Kidney (tissue), 13 donors: ENCODE measurements at regions not wholly inside any gene's neighbourhood (a gene's known extent, or its start where the extent isn't known, plus 50 kb on each side); places are given as distances from the start of the nearest gene placed in this dataset.
A peak's percentile ranks its signal among the peaks of the same experiment; 100 is the strongest.

Experiments used
- DNase-seq, 5 donors: peaks; one replicate each; pipeline ENCODE4 v3.0.0-alpha.2; 2013 to 2020
- FAIRE-seq: peaks from 2 replicates; lab custom pipeline; 2012; peaks lifted over from hg19 to GRCh38; lab: Jason Lieb, UNC
- H3K27ac ChIP-seq, 2 donors: one replicate each; pipeline ENCODE4 v1.7.0; 2013; ENCODE audit warnings: low read depth in 2 of 2, low read length in 2 of 2, inconsistent platforms in 1 of 2
- H3K27me3 ChIP-seq: one replicate; pipeline ENCODE4 v1.7.1; 2013; ENCODE audit warnings: low read length, inconsistent platforms; ENCODE audit not compliant: control insufficient read depth, insufficient read depth
- H3K36me3 ChIP-seq, 3 donors: one replicate each; pipeline versions ENCODE4 v1.7.0 to v1.7.1; 2013; ENCODE audit warnings: low read length in 3 of 3, control low read depth in 1 of 3, inconsistent platforms in 1 of 3; ENCODE audit not compliant: insufficient read depth in 3 of 3, control insufficient read depth in 2 of 3
- H3K4me1 ChIP-seq, 3 donors: one replicate each; pipeline versions ENCODE4 v1.7.0 to v1.7.1; 2013; ENCODE audit warnings: low read length in 3 of 3, inconsistent platforms in 1 of 3, low read depth in 1 of 3; ENCODE audit not compliant: control insufficient read depth in 2 of 3, insufficient read depth in 2 of 3
- H3K4me3 ChIP-seq, 3 donors: one replicate each; pipeline versions ENCODE4 v1.7.0 to v1.8.1; 2013; ENCODE audit warnings: low read length in 3 of 3, control low read depth in 1 of 3, inconsistent platforms in 1 of 3
- H3K9ac ChIP-seq, 3 donors: one replicate each; pipeline versions ENCODE4 v1.7.0 to v1.7.1; 2013; ENCODE audit warnings: low read length in 3 of 3, control low read depth in 1 of 3, inconsistent platforms in 1 of 3
- H3K9me3 ChIP-seq, 3 donors: one replicate each; pipeline versions ENCODE4 v1.7.0 to v1.7.1; 2013; ENCODE audit warnings: low read length in 3 of 3, control low read depth in 1 of 3, inconsistent platforms in 1 of 3; ENCODE audit not compliant: control insufficient read depth in 2 of 3, insufficient read depth in 1 of 3
- CTCF ChIP-seq: IDR thresholded peaks from 3 replicates; pipeline ENCODE4 v1.5.1; 2012; ENCODE audit warnings: mild to moderate bottlenecking, moderate library complexity, borderline replicate concordance; ENCODE audit not compliant: insufficient read depth; ENCODE audit errors: extremely low read depth
- intact Hi-C: fragments of 100-400 bp; cut with DNase I; formaldehyde crosslinking; loops from one replicate; pipeline ENCODE4 v1.11.1; 2022
- donor health status: control.
- donor health status: control.
- donor health status: control.
- donor health status: control.
- donor health status: control.
- donor health status: DM: yes; HTN: yes; CAD: no.
- donor health status: Normal renal cell carcinoma (clear cell type).

DNA sequence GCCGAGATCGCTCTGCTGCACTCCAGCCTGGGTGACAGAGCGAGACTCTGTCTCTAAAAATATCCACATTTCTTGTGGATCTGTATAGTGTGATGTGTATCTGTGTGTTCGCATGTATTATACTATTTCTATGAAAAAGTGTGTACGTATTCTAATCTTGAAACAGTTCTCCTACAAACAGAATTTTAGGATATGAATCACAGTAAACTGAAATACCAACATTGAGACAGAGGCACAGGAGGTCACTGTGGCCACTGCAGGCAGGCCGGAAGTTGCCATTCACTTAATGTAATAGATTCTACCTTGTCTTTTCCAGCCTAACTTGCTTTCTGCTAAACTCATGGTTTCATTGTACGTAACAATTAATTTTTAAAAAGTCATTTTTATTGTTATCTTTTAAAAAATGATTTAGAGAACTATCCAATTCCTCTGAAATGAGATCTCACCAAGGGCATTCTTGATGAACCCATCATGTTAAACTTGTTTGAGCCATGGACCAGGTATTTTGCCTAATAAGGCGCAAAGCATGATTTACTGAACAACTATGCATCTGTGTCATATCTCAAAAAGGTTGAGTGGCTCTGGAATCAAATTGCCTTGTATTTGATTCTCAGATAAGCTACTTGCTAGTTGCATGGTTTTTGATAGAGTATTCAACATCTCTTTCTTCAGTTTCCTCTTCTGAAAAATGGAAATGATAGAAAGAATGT is 154.9 kb upstream of the GYPA start:
- H3K4me3 ChIP-seq: no peak overlapping the region
- FAIRE-seq: no peak
- no peak for DNase-seq
- H3K36me3 ChIP-seq: no peaks in the 10 kb centered on the region
- no peaks in the 10 kb centered on the region for H3K27me3 ChIP-seq
- TF ChIP-seq CTCF: no peak
- no peak overlapping the region for H3K9ac ChIP-seq
- intact Hi-C loops: no loop called here
- H3K27ac ChIP-seq: no peak overlapping the region
- no peaks in the 10 kb centered on the region for H3K9me3 ChIP-seq
- no peaks in the 10 kb centered on the region for H3K4me1 ChIP-seq

GRCh38 chr4:144296941-144297340 is 156.4 kb upstream of the GYPA start:
- no peaks in the 10 kb centered on the region for H3K4me1 ChIP-seq
- H3K9ac ChIP-seq: no peak overlapping the region
- intact Hi-C loops: no loop called here
- DNase-seq (no peak), FAIRE-seq (no peak)
- H3K27ac ChIP-seq: no peak overlapping the region
- no peaks in the 10 kb centered on the region for H3K36me3 ChIP-seq
- H3K27me3 ChIP-seq: no peaks in the 10 kb centered on the region
- H3K9me3 ChIP-seq: no peaks in the 10 kb centered on the region
- TF ChIP-seq CTCF: no peak
- H3K4me3 ChIP-seq: no peak overlapping the region

GRCh38 chr4:144298519-144298918 is 158.0 kb upstream of the GYPA start:
- H3K27ac ChIP-seq: no peak overlapping the region
- no peaks in the 10 kb centered on the region for H3K36me3 ChIP-seq
- H3K9ac ChIP-seq: no peak overlapping the region
- DNase-seq (peak in 1 of 5 donors; percentile 2), FAIRE-seq (no peak)
- H3K27me3 ChIP-seq: no peaks in the 10 kb centered on the region
- intact Hi-C loops: no loop called here
- H3K4me3 ChIP-seq: no peak overlapping the region
- no peaks in the 10 kb centered on the region for H3K9me3 ChIP-seq
- TF ChIP-seq CTCF: no peak
- no peaks in the 10 kb centered on the region for H3K4me1 ChIP-seq

DNA sequence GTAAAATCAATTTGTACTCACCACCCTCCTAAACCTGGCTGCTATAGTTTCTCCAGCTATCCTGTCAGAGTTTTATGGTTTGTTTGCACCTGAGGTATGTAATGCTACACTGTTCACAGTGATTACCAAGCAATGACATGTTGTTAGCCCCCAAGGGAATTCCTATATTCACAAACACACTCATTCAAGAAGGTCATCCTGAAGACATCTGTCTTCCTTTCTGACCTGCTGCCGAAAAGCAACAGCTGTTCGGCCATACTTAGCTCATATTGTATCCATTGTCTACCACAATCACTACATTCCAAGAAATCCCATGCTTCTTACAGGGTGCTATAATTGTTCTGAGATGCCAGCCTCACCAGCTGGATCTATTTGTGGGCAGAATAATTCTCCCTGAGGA is 160.1 kb upstream of the GYPA start:
- H3K4me1 ChIP-seq: no peaks in the 10 kb centered on the region
- H3K27me3 ChIP-seq: no peaks in the 10 kb centered on the region
- DNase-seq: peak in 1 of 5 donors; percentile 3
- no peaks in the 10 kb centered on the region for H3K9me3 ChIP-seq
- H3K9ac ChIP-seq: no peak overlapping the region
- no peak overlapping the region for H3K4me3 ChIP-seq
- intact Hi-C loops: no loop called here
- no peak for TF ChIP-seq CTCF
- no peak for FAIRE-seq
- H3K27ac ChIP-seq: no peak overlapping the region
- no peaks in the 10 kb centered on the region for H3K36me3 ChIP-seq
